HG02571 (cell line): ENCODE measurements at regions not wholly inside any gene's neighbourhood (a gene's known extent, or its start where the extent isn't known, plus 50 kb on each side); places are given as distances from the start of the nearest gene placed in this dataset.

Experiments
- ATAC-seq: cut with Tn5 transposase; IDR thresholded peaks from one replicate; pipeline ENCODE4 v1.9.1; 2021; ENCODE audit warnings: mild to moderate bottlenecking, moderate library complexity; ENCODE audit not compliant: unreplicated experiment

- no peak for ATAC-seq
Observed at GRCh38 chr5:133715616-133716015, 103.3 kb upstream of the FSTL4 start.

GRCh38 chr5:133715216-133715615 lies 102.9 kb upstream of the FSTL4 start:
- ATAC-seq, result no peak

GRCh38 chr5:133714161-133714915 lies 102.0 kb upstream of the FSTL4 start:
- no peak for ATAC-seq

GRCh38 chr5:133713751-133714150 lies 101.4 kb upstream of the FSTL4 start:
- no peak for ATAC-seq

- no peak for ATAC-seq
Observed at GRCh38 chr5:133713209-133713608, 100.9 kb upstream of the FSTL4 start.

- no peak for ATAC-seq
Observed at GRCh38 chr5:133712562-133712961, 100.2 kb upstream of the FSTL4 start.

GRCh38 chr5:133709209-133709725 lies 96.9 kb upstream of the FSTL4 start:
- no peak for ATAC-seq

GRCh38 chr5:133708331-133708850 lies 96.0 kb upstream of the FSTL4 start:
- ATAC-seq, result no peak

- no peak for ATAC-seq
Observed at GRCh38 chr5:133707629-133708028, 95.3 kb upstream of the FSTL4 start.

GRCh38 chr5:133706506-133707430 lies 94.4 kb upstream of the FSTL4 start:
- ATAC-seq, result no peak

GRCh38 chr5:133705331-133705730 lies 93.0 kb upstream of the FSTL4 start:
- ATAC-seq, result no peak

GRCh38 chr5:133704411-133704810 lies 92.1 kb upstream of the FSTL4 start:
- ATAC-seq, result no peak

- ATAC-seq, result no peak
Observed at GRCh38 chr5:133703935-133704334, 91.6 kb upstream of the FSTL4 start.

- ATAC-seq, result no peak
Observed at GRCh38 chr5:133702791-133703770, 90.7 kb upstream of the FSTL4 start.

GRCh38 chr5:133701871-133702270 lies 89.5 kb upstream of the FSTL4 start:
- ATAC-seq, result no peak

GRCh38 chr5:133700251-133700650 lies 87.9 kb upstream of the FSTL4 start:
- ATAC-seq, result no peak

- peak; percentile 70 for ATAC-seq
Observed at GRCh38 chr5:133698646-133699526, 86.5 kb upstream of the FSTL4 start.

GRCh38 chr5:133698259-133698554 lies 85.9 kb upstream of the FSTL4 start:
- ATAC-seq, result no peak

- ATAC-seq, result no peak
Observed at GRCh38 chr5:133697536-133698258, 85.4 kb upstream of the FSTL4 start.
